GM10248 (cell line): ENCODE measurements at regions not wholly inside any gene's neighbourhood (a gene's known extent, or its start where the extent isn't known, plus 50 kb on each side); places are given as distances from the start of the nearest gene placed in this dataset.

Source experiments
- CTCF ChIA-PET: fragments of 300-600 bp; sonication (Branson Sonifier 250); formaldehyde crosslinking; extraction: SDS; loops from one replicate; lab custom pipeline; 2021; ENCODE audit warnings: antibody characterized with exemption; lab: Yijun Ruan, JAX
- POLR2A ChIA-PET: fragments of 350-650 bp; sonication (Branson Sonifier 250); formaldehyde crosslinking; extraction: SDS; loops from one replicate; lab custom pipeline; 2020; ENCODE audit warnings: antibody characterized with exemption; lab: Yijun Ruan, JAX
- DNase-seq: peaks from one replicate; pipeline ENCODE4 v3.0.0; 2012; ENCODE audit errors: extremely low spot score
- CTCF ChIP-seq: IDR thresholded peaks from 2 replicates; pipeline ENCODE4 v1.5.1; 2012; ENCODE audit warnings: mild to moderate bottlenecking, low read depth; ENCODE audit errors: extremely low read depth, missing control alignments, control extremely low read depth

DNA sequence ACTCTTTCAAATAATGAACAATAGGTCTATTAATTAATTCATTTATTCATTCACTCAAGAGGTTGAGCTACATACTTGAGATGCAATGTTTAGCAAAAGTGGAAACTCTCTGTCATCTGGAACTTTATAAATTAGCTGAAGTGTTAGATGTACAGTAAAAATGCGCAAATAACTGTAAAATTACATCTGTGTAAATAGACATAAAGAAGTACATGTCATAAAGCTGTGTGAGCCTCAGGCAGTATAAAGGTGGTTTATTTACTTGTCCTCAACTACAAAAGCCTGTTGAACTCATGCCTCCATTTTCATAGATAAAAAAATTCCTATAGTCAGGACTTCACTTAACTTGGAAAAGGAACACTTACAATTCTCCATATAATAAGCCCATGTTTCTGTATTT is 343.1 kb downstream of the CDH11 start:
- CTCF ChIA-PET = no interaction called here
- POLR2A ChIA-PET = no interaction called here

GRCh38 chr16:64773638-64774037 is 348.2 kb downstream of the CDH11 start:
- ChIA-PET CTCF (no interaction called here), POLR2A (no interaction called here)
- TF ChIP-seq CTCF = no peak
- DNase-seq = no peak

More for the DNA sequence above, 343.1 kb downstream of the CDH11 start:
- TF ChIP-seq CTCF = no peak
- no peak for DNase-seq

DNA sequence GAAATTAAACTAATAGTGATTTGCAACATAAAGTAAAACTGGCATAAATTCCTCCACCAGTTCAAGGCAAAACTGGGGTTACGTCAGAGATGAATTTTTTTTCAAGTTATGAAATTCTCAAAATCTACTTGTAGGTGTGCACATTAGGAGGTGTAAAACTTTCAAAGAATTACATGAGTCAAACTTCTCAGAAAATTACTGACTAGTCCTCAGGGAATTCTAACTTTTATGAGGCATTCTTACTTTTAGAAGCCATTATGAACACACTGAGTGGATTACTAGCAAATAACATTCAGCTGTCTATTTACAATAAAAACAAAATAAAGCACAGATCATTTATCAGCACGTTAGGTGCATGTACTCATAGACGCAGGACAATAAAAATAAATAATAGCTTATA is 348.7 kb downstream of the CDH11 start:
- no peak for DNase-seq
- POLR2A ChIA-PET = no interaction called here
- CTCF ChIA-PET = no interaction called here
- no peak for TF ChIP-seq CTCF

GRCh38 chr16:64771273-64771672 is 350.6 kb downstream of the CDH11 start:
- POLR2A ChIA-PET = no interaction called here
- DNase-seq = no peak
- TF ChIP-seq CTCF = no peak
- CTCF ChIA-PET = interaction anchor here (0.6 to 1.3 kb wide), 2 partner anchors 17 to 417 kb away, joined by 3 read pairs; no protein-coding TSS in a partner anchor

- ChIA-PET POLR2A (no interaction called here), CTCF (no interaction called here)
- TF ChIP-seq CTCF = no peak
Observed at GRCh38 chr16:64762211-64762610, 359.7 kb downstream of the CDH11 start.

DNA sequence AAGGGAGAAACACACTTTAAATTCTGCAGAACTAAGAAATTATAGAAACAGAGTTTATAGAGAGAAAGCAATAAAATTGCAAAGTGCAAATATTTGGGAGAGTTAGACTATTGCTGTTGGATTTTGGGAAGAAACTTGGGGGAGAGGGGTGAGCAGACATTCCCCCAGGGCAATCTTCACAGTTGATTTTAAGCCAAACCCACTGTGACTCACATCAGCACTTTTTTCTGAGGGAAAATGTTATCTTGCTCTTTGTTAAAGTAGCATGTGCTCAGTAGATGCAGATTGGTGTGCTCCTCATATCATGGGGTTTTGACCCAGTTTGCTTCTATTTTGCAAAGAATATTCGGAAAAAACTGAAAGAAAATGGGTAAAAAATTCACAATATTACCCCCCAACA is 367.6 kb downstream of the CDH11 start:
- TF ChIP-seq CTCF = no peak
- ChIA-PET POLR2A (no interaction called here), CTCF (no interaction called here)
- no peak for DNase-seq

More at GRCh38 chr16:64762211-64762610, 359.7 kb downstream of the CDH11 start:
- no peak for DNase-seq

DNA sequence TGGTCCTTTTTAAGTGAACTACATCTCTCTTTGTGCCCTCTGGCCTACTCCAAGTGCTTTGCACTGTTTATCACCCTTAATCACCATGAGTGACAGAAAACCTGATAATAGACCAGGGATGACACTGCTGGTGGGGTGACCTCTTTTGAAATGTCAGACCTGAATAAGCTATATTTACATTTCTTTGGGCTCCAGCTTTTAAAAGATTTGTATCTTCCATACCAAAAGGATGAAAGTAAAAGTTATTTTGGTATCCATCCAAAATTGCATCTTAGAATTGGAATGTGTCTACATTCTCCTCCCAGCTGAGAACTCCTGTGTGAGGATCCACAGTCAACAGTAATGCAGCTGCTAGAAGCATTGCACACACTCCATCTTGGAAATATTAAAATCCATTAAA is 370.0 kb downstream of the CDH11 start:
- POLR2A ChIA-PET = no interaction called here
- CTCF ChIA-PET = no interaction called here
- no peak for TF ChIP-seq CTCF
- DNase-seq = no peak
